Natural killer cell treated with Interleukin-12 subunit alpha and Interleukin-12 subunit beta and Interleukin-15 and Interleukin-18, amount 100 ng/mL, for 72 hours (primary cell): ENCODE measurements at regions not wholly inside any gene's neighbourhood (a gene's known extent, or its start where the extent isn't known, plus 50 kb on each side); places are given as distances from the start of the nearest gene placed in this dataset.

Source experiments
- ATAC-seq, 2 donors: fragments of 150-1000 bp; cut with Tn5 transposase in 1 of 2; sonication (Bioruptor Pico), chemical (Tn5 transposase) in 1 of 2; 2 replicates each; pipeline ENCODE4 v1.10.0; 2021
- DNase-seq: peaks from one replicate; pipeline ENCODE4 v3.0.0; 2022; ENCODE audit warnings: low spot score
- H3K27ac Mint-ChIP-seq, 2 donors: 1 replicate in 1 of 2; 2 replicates in 1 of 2; pipeline ENCODE4 v1.8.0; 2022; ENCODE audit warnings: mixed read lengths in 2 of 2, mild to moderate bottlenecking in 1 of 2, moderate library complexity in 1 of 2
- H3K27me3 Mint-ChIP-seq, 2 donors: 1 replicate in 1 of 2; 2 replicates in 1 of 2; pipeline ENCODE4 v1.8.0; 2022; ENCODE audit warnings: mixed read lengths in 2 of 2
- H3K36me3 Mint-ChIP-seq: one replicate; pipeline ENCODE4 v1.8.0; 2022; ENCODE audit warnings: mixed read lengths
- H3K4me1 Mint-ChIP-seq, 2 donors: 1 replicate in 1 of 2; 2 replicates in 1 of 2; pipeline ENCODE4 v1.8.0; 2022; ENCODE audit warnings: low read depth in 2 of 2, mixed read lengths in 2 of 2, mild to moderate bottlenecking in 1 of 2
- H3K4me3 Mint-ChIP-seq: one replicate; pipeline ENCODE4 v1.8.0; 2022; ENCODE audit warnings: mixed read lengths
- H3K9me3 Mint-ChIP-seq: 2 replicates; pipeline ENCODE4 v1.8.0; 2022; ENCODE audit warnings: mixed read lengths

GRCh38 chr2:22579341-22579740 is 805.6 kb upstream of the KLHL29 start:
- Mint-ChIP-seq H3K4me3 (no peak overlapping the region), H3K36me3 (peaks cover 11% of the 10 kb centered on the region), H3K27me3 (no peaks in the 10 kb centered on the region)

GRCh38 chr2:22582107-22582506 is 802.9 kb upstream of the KLHL29 start:
- Mint-ChIP-seq H3K27me3 (no peaks in the 10 kb centered on the region), H3K36me3 (peaks cover 11% of the 10 kb centered on the region)

More at GRCh38 chr2:22579341-22579740, 805.6 kb upstream of the KLHL29 start:
- no peak overlapping the region for H3K27ac Mint-ChIP-seq
- no peaks in the 10 kb centered on the region for H3K4me1 Mint-ChIP-seq
- ATAC-seq (no peak), DNase-seq (no peak)
- H3K9me3 Mint-ChIP-seq: peaks cover 22% of the 10 kb centered on the region

GRCh38 chr2:22596306-22596705 is 788.7 kb upstream of the KLHL29 start:
- ATAC-seq (no peak), DNase-seq (no peak)
- H3K36me3 Mint-ChIP-seq: peaks cover 13% of the 10 kb centered on the region
- H3K4me1 Mint-ChIP-seq: no peaks in the 10 kb centered on the region
- no peak overlapping the region for H3K27ac Mint-ChIP-seq
- H3K4me3 Mint-ChIP-seq: no peak overlapping the region
- peaks cover 24% of the 10 kb centered on the region for H3K9me3 Mint-ChIP-seq
- H3K27me3 Mint-ChIP-seq: no peaks in the 10 kb centered on the region

More at GRCh38 chr2:22582107-22582506, 802.9 kb upstream of the KLHL29 start:
- Mint-ChIP-seq H3K27ac (no peak overlapping the region), H3K4me1 (no peaks in the 10 kb centered on the region), H3K9me3 (peaks cover 22% of the 10 kb centered on the region), H3K4me3 (no peak overlapping the region)
- DNase-seq: no peak
- no peak for ATAC-seq

- Mint-ChIP-seq H3K4me3 (no peak overlapping the region), H3K27me3 (no peaks in the 10 kb centered on the region), H3K9me3 (peaks cover 11% of the 10 kb centered on the region), H3K27ac (no peak overlapping the region), H3K36me3 (no peaks in the 10 kb centered on the region), H3K4me1 (no peaks in the 10 kb centered on the region)
- ATAC-seq (no peak), DNase-seq (no peak)
Observed at GRCh38 chr2:22600156-22600555, 784.8 kb upstream of the KLHL29 start.

- no peak overlapping the region for H3K27ac Mint-ChIP-seq
- no peak for ATAC-seq
- no peaks in the 10 kb centered on the region for H3K27me3 Mint-ChIP-seq
- no peaks in the 10 kb centered on the region for H3K4me1 Mint-ChIP-seq
- H3K36me3 Mint-ChIP-seq: no peaks in the 10 kb centered on the region
- H3K9me3 Mint-ChIP-seq: peaks cover 15% of the 10 kb centered on the region
- no peak overlapping the region for H3K4me3 Mint-ChIP-seq
- DNase-seq: no peak
Observed at GRCh38 chr2:22600999-22601398, 784.0 kb upstream of the KLHL29 start.

GRCh38 chr2:22604136-22604535 is 780.8 kb upstream of the KLHL29 start:
- Mint-ChIP-seq H3K4me3 (no peak overlapping the region), H3K36me3 (no peaks in the 10 kb centered on the region), H3K9me3 (peaks cover 16% of the 10 kb centered on the region), H3K27me3 (no peaks in the 10 kb centered on the region), H3K27ac (no peak overlapping the region), H3K4me1 (no peaks in the 10 kb centered on the region)
- DNase-seq (no peak), ATAC-seq (no peak)

GRCh38 chr2:22616031-22616430 is 768.9 kb upstream of the KLHL29 start:
- no peak for DNase-seq
- Mint-ChIP-seq H3K27me3 (no peaks in the 10 kb centered on the region), H3K4me3 (no peak overlapping the region), H3K4me1 (no peaks in the 10 kb centered on the region), H3K9me3 (peaks cover 15% of the 10 kb centered on the region), H3K27ac (no peak overlapping the region), H3K36me3 (peaks cover 6% of the 10 kb centered on the region)
- no peak for ATAC-seq

- Mint-ChIP-seq H3K27ac (no peak overlapping the region), H3K4me3 (no peak overlapping the region), H3K9me3 (peaks cover 19% of the 10 kb centered on the region), H3K4me1 (no peaks in the 10 kb centered on the region), H3K27me3 (no peaks in the 10 kb centered on the region), H3K36me3 (no peaks in the 10 kb centered on the region)
- ATAC-seq (no peak), DNase-seq (no peak)
Observed at GRCh38 chr2:22623620-22624019, 761.4 kb upstream of the KLHL29 start.

- Mint-ChIP-seq H3K4me1 (no peaks in the 10 kb centered on the region), H3K36me3 (no peaks in the 10 kb centered on the region), H3K9me3 (peaks cover 27% of the 10 kb centered on the region), H3K27ac (no peak overlapping the region), H3K27me3 (no peaks in the 10 kb centered on the region), H3K4me3 (no peak overlapping the region)
- ATAC-seq (no peak), DNase-seq (no peak)
Observed at GRCh38 chr2:22626621-22627020, 758.4 kb upstream of the KLHL29 start.

- Mint-ChIP-seq H3K4me3 (no peak overlapping the region), H3K36me3 (no peaks in the 10 kb centered on the region), H3K27ac (no peak overlapping the region), H3K9me3 (peaks cover 26% of the 10 kb centered on the region), H3K4me1 (no peaks in the 10 kb centered on the region), H3K27me3 (no peaks in the 10 kb centered on the region)
- DNase-seq (no peak), ATAC-seq (no peak)
Observed at GRCh38 chr2:22628221-22628620, 756.8 kb upstream of the KLHL29 start.

- H3K27ac Mint-ChIP-seq: no peak overlapping the region
- H3K36me3 Mint-ChIP-seq: no peaks in the 10 kb centered on the region
- no peak for ATAC-seq
- no peaks in the 10 kb centered on the region for H3K27me3 Mint-ChIP-seq
- H3K4me1 Mint-ChIP-seq: no peaks in the 10 kb centered on the region
- peaks cover 26% of the 10 kb centered on the region for H3K9me3 Mint-ChIP-seq
- H3K4me3 Mint-ChIP-seq: no peak overlapping the region
- DNase-seq: no peak
Observed at GRCh38 chr2:22628906-22629305, 756.1 kb upstream of the KLHL29 start.

GRCh38 chr2:22634167-22634566 is 750.8 kb upstream of the KLHL29 start:
- no peaks in the 10 kb centered on the region for H3K27me3 Mint-ChIP-seq
- no peaks in the 10 kb centered on the region for H3K4me1 Mint-ChIP-seq
- no peak overlapping the region for H3K4me3 Mint-ChIP-seq
- no peak overlapping the region for H3K27ac Mint-ChIP-seq
- peaks cover 8% of the 10 kb centered on the region for H3K9me3 Mint-ChIP-seq
- no peaks in the 10 kb centered on the region for H3K36me3 Mint-ChIP-seq
- DNase-seq: no peak
- ATAC-seq: no peak

- Mint-ChIP-seq H3K36me3 (no peaks in the 10 kb centered on the region), H3K9me3 (peaks cover 15% of the 10 kb centered on the region), H3K27ac (no peak overlapping the region), H3K4me3 (no peak overlapping the region), H3K27me3 (no peaks in the 10 kb centered on the region), H3K4me1 (no peaks in the 10 kb centered on the region)
- no peak for DNase-seq
- ATAC-seq: no peak
Observed at GRCh38 chr2:22656426-22656825, 728.6 kb upstream of the KLHL29 start.

- ATAC-seq: no peak
- no peaks in the 10 kb centered on the region for H3K4me1 Mint-ChIP-seq
- no peaks in the 10 kb centered on the region for H3K27me3 Mint-ChIP-seq
Observed at GRCh38 chr2:22673529-22673928, 711.5 kb upstream of the KLHL29 start.

GRCh38 chr2:22683914-22684313 is 701.1 kb upstream of the KLHL29 start:
- H3K27me3 Mint-ChIP-seq: no peaks in the 10 kb centered on the region
- no peaks in the 10 kb centered on the region for H3K4me1 Mint-ChIP-seq
- peaks cover 19% of the 10 kb centered on the region for H3K9me3 Mint-ChIP-seq
- H3K36me3 Mint-ChIP-seq: no peaks in the 10 kb centered on the region
- no peak overlapping the region for H3K27ac Mint-ChIP-seq
- DNase-seq: no peak
- H3K4me3 Mint-ChIP-seq: no peak overlapping the region
- no peak for ATAC-seq

More at GRCh38 chr2:22673529-22673928, 711.5 kb upstream of the KLHL29 start:
- Mint-ChIP-seq H3K4me3 (no peak overlapping the region), H3K27ac (no peak overlapping the region), H3K36me3 (no peaks in the 10 kb centered on the region), H3K9me3 (peaks cover 10% of the 10 kb centered on the region)
- no peak for DNase-seq
